GM12874 (cell line): ENCODE measurements at regions not wholly inside any gene's neighbourhood (a gene's known extent, or its start where the extent isn't known, plus 50 kb on each side); places are given as distances from the start of the nearest gene placed in this dataset.

Source experiments
- CTCF ChIP-seq: IDR thresholded peaks from 2 replicates; pipeline ENCODE4 v1.5.1; 2011; ENCODE audit warnings: low read depth, mild to moderate bottlenecking, control low read depth, low read length, moderate library complexity; ENCODE audit not compliant: insufficient read depth

DNA sequence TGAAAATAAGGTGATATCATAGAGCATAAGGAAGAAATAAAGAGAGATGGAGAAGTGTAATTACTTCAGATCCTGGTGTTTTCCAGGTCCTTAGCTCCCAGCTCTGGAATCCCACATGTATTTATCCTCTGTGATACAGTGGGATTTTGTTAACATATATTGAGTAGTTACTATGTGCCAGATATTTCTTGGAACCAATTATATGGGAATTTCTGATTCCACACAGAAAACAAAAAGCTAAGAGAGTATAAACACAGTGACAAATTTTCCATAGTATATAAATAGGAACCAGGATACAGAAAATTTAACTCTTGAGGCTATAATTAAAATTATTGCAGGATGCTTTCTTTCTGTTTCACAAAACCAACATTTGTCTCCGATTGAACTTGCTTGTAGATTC is 1067.5 kb downstream of the PCDH7 start:
- no peak for TF ChIP-seq CTCF

- TF ChIP-seq CTCF, result no peak
Measured at GRCh38 chr4:31788676-31789075, 1068.5 kb downstream of the PCDH7 start.

DNA sequence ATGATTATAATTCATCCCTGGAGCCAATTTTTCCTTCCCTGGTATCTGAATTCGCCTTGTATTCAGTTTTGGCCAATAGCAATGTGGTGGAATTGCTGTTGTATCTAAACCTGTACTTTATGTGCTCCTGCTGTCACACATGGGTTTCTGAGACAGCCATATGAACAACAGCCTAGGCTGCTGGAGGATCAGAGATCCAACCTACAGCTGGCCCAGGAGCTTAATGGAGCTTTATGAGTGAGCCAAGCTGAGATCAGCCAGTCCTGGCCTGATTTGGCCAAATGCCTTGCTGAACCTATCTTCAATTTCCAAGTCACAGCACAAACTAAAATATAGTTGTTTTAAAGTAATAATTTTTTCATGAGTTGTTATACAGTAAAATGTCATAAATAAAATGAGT is 1071.5 kb downstream of the PCDH7 start:
- TF ChIP-seq CTCF, result no peak

DNA sequence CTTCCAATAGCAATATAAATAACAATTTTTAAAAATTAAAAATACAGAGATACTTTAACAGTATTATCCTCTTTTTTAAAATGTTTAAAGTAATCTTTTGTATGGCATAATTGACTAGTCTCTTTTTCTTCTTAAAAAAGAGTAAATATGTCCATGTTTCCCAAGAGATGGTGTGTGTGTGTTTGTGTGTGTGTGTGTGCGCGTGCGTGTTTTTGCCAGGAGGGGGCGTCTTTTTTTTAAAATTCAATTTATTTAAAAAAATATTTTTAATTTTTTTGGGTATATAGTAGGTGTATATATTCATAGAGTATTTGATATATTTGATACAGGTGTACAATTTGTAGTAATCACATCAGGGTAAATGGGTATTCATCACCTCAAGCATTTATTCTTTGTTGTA is 1073.7 kb downstream of the PCDH7 start:
- TF ChIP-seq CTCF, result no peak

- TF ChIP-seq CTCF, result no peak
Measured at GRCh38 chr4:31803526-31804195, 1083.5 kb downstream of the PCDH7 start.

DNA sequence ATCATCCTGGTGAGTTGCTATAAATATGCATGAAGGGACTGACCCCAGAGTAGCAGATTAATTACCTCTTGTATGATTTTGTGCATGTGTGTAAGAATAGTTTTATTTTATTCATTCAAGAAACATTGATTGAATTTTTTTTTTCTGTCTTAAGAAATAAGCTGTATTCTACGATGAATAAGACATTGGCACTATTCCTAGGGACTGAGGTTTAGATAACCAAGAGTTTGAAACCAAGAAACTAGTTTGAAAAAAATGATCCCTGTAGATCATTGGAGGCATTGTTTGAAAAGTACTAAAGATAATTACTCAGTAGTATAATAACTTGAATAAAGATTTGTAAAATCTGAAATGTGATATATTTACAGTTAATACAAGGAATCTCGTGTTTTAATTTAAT is 1086.9 kb downstream of the PCDH7 start:
- TF ChIP-seq CTCF, result no peak

DNA sequence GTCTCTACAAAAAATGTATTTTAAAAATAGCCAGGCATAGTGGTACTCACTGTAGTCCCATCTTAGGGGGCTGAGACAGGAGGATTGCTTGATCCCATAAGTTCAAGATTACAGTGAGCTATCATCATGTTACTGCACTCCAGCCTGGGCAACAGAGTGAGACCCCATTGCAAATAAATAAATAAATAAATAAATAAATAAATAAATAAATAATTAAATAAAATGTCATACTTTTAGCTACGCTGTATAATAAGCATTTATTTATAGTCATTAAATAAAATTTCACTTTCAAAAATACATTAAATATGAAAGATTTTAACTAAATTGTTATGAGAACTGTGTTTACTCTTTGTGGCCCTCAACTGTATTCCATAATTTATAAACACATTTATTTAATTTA is 1124.2 kb downstream of the PCDH7 start:
- TF ChIP-seq CTCF, result no peak
